ENCODE measurements at regions not wholly inside any gene's neighbourhood (a gene's known extent, or its start where the extent isn't known, plus 50 kb on each side); places are given as distances from the start of the nearest gene placed in this dataset.
A peak's percentile ranks its signal among the peaks of the same experiment; 100 is the strongest.

GRCh38 chr2:16181062-16181740, 240.9 kb downstream of the MYCN start:
- no peak for DNase-seq

- no peak for DNase-seq
These were observed 240.3 kb downstream of the MYCN start for GRCh38 chr2:16180631-16181030.

GRCh38 chr2:16179701-16180416, 239.5 kb downstream of the MYCN start:
- DNase-seq: no peak

- DNase-seq: no peak
These were observed 238.3 kb downstream of the MYCN start for GRCh38 chr2:16178551-16179130.

GRCh38 chr2:16177671-16178180, 237.4 kb downstream of the MYCN start:
- no peak for DNase-seq

GRCh38 chr2:16176971-16177480, 236.7 kb downstream of the MYCN start:
- DNase-seq: no peak

GRCh38 chr2:16175247-16175825, 235.0 kb downstream of the MYCN start:
- DNase-seq: peak in 1 of 2 experiments; percentile 9

GRCh38 chr2:16174693-16175045, 234.3 kb downstream of the MYCN start:
- no peak for DNase-seq

- DNase-seq: no peak
These were observed 233.7 kb downstream of the MYCN start for GRCh38 chr2:16173893-16174692.

- no peak for DNase-seq
These were observed 232.2 kb downstream of the MYCN start for GRCh38 chr2:16172324-16173175.

- no peak for DNase-seq
These were observed 231.1 kb downstream of the MYCN start for GRCh38 chr2:16171425-16171920.

- no peak for DNase-seq
These were observed 230.5 kb downstream of the MYCN start for GRCh38 chr2:16170675-16171424.

GRCh38 chr2:16169381-16169960, 229.1 kb downstream of the MYCN start:
- DNase-seq: no peak

GRCh38 chr2:16168506-16169264, 228.3 kb downstream of the MYCN start:
- no peak for DNase-seq

GRCh38 chr2:16167870-16168426, 227.6 kb downstream of the MYCN start:
- DNase-seq: no peak

GRCh38 chr2:16167451-16167861, 227.1 kb downstream of the MYCN start:
- no peak for DNase-seq

GRCh38 chr2:16166327-16166981, 226.1 kb downstream of the MYCN start:
- no peak for DNase-seq

GRCh38 chr2:16165518-16166326, 225.4 kb downstream of the MYCN start:
- no peak for DNase-seq

Data from cerebellar nuclear complex (tissue), 1 donor.